ENCODE measurements at regions not wholly inside any gene's neighbourhood (a gene's known extent, or its start where the extent isn't known, plus 50 kb on each side); places are given as distances from the start of the nearest gene placed in this dataset.

- H3K27me3 ChIP-seq (ENCODE audit: control insufficient read depth, insufficient read depth, low read length), result no peaks in the 10 kb centered on the region
- ChIA-PET POLR2A (no interaction called here), CTCF (no interaction called here)
- H3K27ac ChIP-seq (ENCODE audit: low read length), result no peak overlapping the region
- H3K9me3 ChIP-seq (ENCODE audit: control insufficient read depth, insufficient read depth, low read depth, low read length), result no peaks in the 10 kb centered on the region
- no peak for TF ChIP-seq TCF7L2 (IDR thresholded peaks at IDR 0.05; ENCODE audit: low read depth, low read length)
- TF ChIP-seq REST (IDR thresholded peaks at IDR 0.05; ENCODE audit: insufficient read depth in 1 of 2, low read depth in 2 of 2, low read length in 1 of 2), result no peak
- TF ChIP-seq CTCF (IDR thresholded peaks at IDR 0.05), result no peak
- TF ChIP-seq POLR2AphosphoS5 (IDR thresholded peaks at IDR 0.05; ENCODE audit: low read depth, low read length), result no peak
- no peak for TF ChIP-seq SIN3A (IDR thresholded peaks at IDR 0.05; ENCODE audit: borderline replicate concordance, insufficient read depth, low read depth, low read length)
- no peaks in the 10 kb centered on the region for H3K4me1 ChIP-seq (ENCODE audit: control insufficient read depth, insufficient read depth, low read length)
- DNase-seq (ENCODE audit: low read depth, low spot score) (no peak), ATAC-seq (no peak)
- BruUV-seq (replicated peaks), result no TSS peak
- intact Hi-C loops (cut with micrococcal nuclease; ENCODE audit: unreplicated experiment), result no loop called here
- no peaks in the 10 kb centered on the region for H3K36me3 ChIP-seq (ENCODE audit: control insufficient read depth, insufficient read depth, low read length)
- in situ Hi-C loops (cut with HindIII; ENCODE audit: low pct_unique_long_range_greater_than_20kb, low sequenced_read_pairs), result no loop called here
- H3K4me3 ChIP-seq (ENCODE audit: low read depth in 2 of 2, low read length in 2 of 2), result no peak overlapping the region
Observed at GRCh38 chr13:53129864-53130393, 101.3 kb downstream of the OLFM4 start.

- H3K4me3 ChIP-seq (ENCODE audit: low read depth in 2 of 2, low read length in 2 of 2), result no peak overlapping the region
- no peak overlapping the region for H3K27ac ChIP-seq (ENCODE audit: low read length)
- no peak for TF ChIP-seq CTCF (IDR thresholded peaks at IDR 0.05)
- no peak for TF ChIP-seq POLR2AphosphoS5 (IDR thresholded peaks at IDR 0.05; ENCODE audit: low read depth, low read length)
- TF ChIP-seq SIN3A (IDR thresholded peaks at IDR 0.05; ENCODE audit: borderline replicate concordance, insufficient read depth, low read depth, low read length), result no peak
- TF ChIP-seq TCF7L2 (IDR thresholded peaks at IDR 0.05; ENCODE audit: low read depth, low read length), result no peak
- TF ChIP-seq REST (IDR thresholded peaks at IDR 0.05; ENCODE audit: insufficient read depth in 1 of 2, low read depth in 2 of 2, low read length in 1 of 2), result no peak
- ChIA-PET CTCF (no interaction called here), POLR2A (no interaction called here)
- DNase-seq (ENCODE audit: low read depth, low spot score) (no peak), ATAC-seq (no peak)
- BruUV-seq (replicated peaks), result no TSS peak
- in situ Hi-C loops (cut with HindIII; ENCODE audit: low pct_unique_long_range_greater_than_20kb, low sequenced_read_pairs), result no loop called here
- no peaks in the 10 kb centered on the region for H3K27me3 ChIP-seq (ENCODE audit: control insufficient read depth, insufficient read depth, low read length)
- no peaks in the 10 kb centered on the region for H3K9me3 ChIP-seq (ENCODE audit: control insufficient read depth, insufficient read depth, low read depth, low read length)
- H3K36me3 ChIP-seq (ENCODE audit: control insufficient read depth, insufficient read depth, low read length), result no peaks in the 10 kb centered on the region
- intact Hi-C loops (cut with micrococcal nuclease; ENCODE audit: unreplicated experiment), result no loop called here
- H3K4me1 ChIP-seq (ENCODE audit: control insufficient read depth, insufficient read depth, low read length), result no peaks in the 10 kb centered on the region
Observed at GRCh38 chr13:53131361-53131760, 102.7 kb downstream of the OLFM4 start.

Data from Panc1 (cell line).